Medulla oblongata (tissue), 1 donor: ENCODE measurements at regions not wholly inside any gene's neighbourhood (a gene's known extent, or its start where the extent isn't known, plus 50 kb on each side); places are given as distances from the start of the nearest gene placed in this dataset.

Source experiments
- DNase-seq: peaks from one replicate; pipeline ENCODE4 v3.0.0-alpha.2; 2015; ENCODE audit errors: extremely low spot score

DNA sequence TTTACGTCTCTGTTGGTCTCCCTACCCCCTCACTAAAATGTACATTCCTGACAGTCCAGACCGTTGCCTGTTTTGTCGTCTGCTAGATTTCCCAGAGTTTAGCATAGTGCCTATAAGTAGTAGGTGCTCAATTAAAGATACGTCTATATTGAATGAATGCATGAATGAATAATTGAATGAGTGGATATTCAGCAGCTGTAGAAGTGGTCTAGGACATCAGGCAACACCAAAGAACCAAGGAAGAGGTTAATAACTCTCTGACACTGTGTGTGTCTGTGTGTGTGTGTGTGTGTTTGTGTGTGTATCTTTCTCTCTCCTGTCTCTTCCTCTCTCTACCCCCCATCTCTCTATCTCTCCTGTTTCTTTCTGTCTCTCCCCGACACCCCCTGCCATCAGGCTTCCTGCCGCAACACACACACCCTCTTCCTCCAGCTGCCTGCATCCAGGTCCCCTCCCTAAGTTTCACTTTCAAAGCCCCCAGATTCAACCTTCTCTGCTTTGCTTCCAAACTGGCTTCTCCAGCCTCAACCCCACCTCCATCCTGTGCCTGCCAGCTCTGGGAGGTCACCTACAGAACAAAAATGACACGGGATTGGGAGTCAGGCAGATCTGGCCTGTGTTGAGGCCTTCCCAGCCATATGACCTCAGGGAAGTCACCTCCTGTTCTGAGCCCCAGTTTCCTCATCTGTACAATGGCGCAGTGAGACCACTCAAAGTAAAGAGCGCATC, 119.9 kb upstream of the NCOR2 start:
- DNase-seq = no peak

DNA sequence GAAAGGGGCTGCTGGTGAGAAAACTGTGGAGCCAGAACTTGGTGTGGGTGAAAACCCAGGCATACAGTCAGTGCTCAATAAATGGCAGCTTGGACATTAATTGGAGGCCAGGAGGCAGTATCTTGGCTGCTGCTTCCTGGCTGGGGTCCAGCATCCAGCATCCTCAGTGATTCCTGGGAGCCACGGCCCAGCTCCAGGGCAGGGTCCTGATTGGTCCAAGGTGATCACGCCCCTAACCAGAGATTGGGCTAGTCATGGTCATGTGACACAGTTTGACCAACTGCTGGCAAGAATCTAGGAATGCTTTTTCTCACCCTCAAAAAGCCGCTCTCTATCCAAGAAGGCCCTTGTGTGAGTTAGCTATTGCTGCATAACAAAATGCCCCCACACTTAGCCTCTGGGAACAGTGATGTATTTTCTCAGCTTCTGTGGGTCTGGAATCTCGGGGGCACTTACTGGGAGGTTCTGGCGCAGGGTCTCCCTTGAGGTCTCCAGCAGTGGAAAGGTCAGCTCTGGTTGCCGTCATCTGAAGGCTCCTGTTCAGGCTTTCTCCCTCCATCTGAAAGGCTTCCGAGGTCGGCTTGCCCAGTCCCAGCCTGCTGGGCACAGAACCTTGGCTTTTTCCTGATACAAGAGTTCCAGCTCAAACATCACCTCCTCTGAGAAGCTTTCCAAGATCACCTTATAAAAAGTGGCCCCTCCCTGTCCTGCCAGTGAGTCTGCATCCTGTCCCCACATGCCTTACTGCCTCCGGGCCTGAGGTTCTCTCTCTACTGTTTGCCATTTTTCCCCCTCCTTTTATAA, 119.2 kb upstream of the NCOR2 start:
- no peak for DNase-seq

DNA sequence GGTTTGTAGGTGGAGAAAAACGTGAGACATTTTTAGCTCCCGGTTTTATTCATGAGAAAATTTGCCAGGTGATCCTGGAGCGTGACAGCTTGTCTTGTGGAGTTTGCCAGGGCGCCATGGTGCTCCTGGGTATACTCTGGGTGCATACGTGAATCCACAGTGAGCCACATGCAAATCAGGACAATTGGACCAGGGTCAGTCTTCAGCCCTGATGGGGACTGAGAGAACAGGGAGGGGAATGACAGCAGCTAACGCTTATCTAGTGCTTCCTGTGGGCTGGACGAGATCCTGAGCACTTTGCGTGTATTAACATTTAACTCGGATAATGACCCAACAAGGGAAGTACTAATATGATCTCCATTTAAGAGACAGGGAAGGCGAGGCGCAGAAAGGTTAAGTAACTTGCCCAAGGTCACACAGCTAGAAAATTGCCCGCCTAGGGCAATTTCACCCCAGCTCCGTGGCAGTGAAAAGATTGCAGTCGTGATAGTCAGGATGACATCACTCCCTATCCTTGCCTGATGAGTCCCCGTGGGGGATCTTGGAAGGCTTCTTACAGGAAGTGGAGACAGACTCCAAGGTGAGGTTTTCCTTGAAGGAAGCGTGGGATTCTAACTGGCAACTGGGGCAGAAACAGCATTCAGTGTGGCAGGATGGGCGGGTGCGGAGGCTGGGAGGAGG, 118.4 kb upstream of the NCOR2 start:
- DNase-seq = no peak

- DNase-seq = peak; percentile 79
Measured at GRCh38 chr12:124684971-124685688, 117.7 kb upstream of the NCOR2 start.

GRCh38 chr12:124684496-124684895, 117.1 kb upstream of the NCOR2 start:
- peak; percentile 85 for DNase-seq

DNA sequence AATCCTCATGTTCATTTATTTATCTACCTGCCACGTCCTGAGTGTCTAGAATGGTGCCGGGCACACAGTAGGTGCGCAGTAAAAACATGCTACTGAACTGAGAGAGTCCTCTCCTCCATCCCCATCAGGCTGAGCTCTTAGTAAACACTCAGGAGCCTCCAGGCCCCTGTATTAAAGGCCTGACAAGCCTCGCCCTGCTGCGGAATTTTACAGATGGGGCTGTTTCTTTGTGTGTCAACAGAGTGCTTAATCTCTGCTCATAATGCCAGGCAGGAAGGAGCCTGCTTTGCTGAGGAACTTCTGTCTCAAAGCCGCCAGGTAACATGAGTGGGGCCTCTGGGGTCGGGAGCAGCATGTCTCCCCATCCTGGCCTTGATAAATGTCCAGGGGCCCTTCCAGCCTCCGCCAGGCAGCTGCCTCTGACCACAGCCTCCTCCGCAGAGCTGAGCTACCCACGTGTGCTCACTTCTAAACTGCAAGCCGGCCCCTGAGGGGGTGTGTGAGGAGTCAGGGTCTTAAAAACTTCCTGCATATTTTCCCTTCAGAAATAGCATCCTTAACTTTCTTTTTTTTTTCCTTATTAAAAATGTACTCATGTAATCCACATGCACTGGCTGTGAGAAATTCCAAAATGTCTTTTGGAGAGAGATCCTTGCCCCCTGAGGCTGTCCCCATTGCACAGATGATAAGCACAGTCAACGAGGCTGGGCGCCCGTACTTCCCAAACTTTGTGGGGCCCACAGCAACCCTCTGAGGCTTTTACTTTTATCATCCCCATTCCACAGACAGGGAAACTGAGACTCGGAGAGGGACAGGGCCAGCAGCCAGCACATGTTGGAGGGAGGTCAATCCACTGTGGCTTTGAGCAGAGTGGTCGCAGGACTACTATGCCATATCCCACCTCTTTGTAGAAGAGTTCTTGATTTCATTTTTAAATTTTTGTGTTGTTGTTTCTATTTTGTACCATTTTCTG, 116.0 kb upstream of the NCOR2 start:
- no peak for DNase-seq

DNA sequence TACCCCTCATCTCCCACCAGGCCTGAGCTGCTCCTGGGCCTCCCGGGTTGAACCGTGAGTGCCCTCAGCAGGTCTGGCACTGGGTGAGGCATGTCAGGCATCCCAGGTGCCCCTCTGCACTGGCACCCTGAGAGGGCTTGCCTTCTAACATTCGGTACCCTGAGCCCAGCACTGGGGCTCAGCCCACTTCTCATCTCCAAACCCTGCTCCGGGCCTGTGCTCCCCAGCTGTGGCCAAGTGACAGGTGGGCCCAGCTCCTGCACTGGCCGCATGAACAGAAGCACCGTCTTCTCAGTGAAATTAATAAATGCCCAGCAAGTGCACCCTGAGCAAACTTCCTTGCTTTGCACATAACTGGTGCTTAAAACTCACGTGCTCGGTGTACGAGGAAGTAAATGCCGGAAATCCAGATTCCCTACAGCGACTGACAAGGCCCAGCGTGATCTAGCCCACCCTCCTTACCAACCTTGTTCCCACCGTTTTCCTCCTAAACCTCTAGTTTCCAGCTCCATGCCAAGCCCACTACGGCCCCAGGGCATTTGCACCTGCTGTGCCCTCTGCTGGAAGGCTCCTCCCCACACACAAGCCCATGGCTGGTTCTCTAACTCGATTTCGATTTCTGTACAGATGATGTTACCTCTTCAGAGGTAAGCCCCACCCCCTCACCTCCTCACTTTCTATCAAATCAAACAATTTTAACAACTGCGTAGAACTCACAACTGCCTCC, 115.2 kb upstream of the NCOR2 start:
- no peak for DNase-seq

DNA sequence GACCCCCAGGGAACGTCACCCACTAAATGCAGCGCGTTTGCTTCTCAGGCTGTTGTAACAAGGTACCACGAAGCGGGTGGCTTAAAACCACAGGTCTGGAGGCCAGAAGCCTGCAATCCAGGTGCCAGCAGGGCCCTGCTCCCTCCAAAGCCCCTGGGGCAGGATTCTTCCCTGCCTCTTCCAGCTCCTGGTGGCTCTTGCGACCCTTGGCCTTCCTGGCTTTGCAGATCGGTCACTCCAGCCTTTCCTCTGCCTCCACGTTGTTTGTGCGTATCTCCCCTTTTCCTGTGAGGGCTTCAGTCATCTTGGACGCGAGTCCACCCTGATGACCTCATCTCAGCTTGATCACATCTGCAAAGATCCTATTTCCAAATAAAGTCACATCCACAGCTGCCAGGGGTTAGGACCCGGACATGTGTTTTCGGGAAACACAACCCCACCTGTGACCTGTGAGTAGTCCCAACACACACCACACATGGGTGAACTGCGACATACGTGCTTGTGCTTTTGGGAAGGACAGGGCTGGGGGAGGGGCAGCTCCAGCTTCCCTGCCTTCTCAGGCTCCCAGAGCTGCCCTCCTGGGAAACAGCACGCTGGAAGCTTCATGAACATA, 114.5 kb upstream of the NCOR2 start:
- DNase-seq = no peak

GRCh38 chr12:124680863-124681778, 113.7 kb upstream of the NCOR2 start:
- peak; percentile 68 for DNase-seq

DNA sequence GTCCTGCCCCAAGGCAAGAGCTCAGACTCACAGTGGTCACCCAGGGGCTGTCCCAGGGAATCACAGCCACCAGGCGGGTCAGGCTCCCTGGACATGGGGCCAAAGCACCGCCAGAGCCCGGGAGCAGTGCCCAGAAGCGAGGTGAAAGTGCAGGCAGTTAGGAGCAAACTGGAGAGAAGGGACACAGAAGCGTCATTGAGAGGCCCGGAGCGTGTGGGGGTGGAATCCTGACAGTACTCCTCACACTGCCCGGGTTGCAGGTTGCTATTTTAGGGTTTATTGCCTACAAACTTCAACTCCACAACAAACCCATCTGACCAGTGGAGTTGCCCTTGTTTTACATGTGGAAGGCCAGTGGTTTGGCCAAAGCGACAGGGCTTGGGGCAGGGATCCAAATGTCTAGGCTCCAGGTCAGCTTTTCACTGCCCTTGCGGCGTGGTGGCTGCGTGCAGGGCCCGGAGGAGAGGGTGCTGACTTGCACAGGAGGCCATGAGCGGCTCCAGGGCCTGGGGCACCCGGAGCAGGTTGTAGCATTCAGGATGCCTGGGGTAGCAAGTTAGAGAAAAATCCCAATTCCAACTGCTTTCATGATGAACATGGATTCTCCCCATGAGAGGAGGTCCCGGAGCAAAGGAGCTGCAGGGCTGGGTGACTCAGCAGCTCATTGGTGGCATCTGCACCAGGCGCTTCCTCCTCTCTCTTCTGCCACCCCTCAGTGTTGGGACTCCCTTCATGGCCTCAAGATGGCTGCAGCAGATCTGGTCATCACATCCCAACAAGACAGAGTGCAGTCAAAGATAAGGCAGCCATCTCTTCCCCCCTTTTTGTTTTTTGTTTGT, 112.3 kb upstream of the NCOR2 start:
- peak; percentile 90 for DNase-seq

- no peak for DNase-seq
Measured at GRCh38 chr12:124679047-124679446, 111.6 kb upstream of the NCOR2 start.

GRCh38 chr12:124678421-124678893, 111.0 kb upstream of the NCOR2 start:
- no peak for DNase-seq

- DNase-seq = no peak
Measured at GRCh38 chr12:124677552-124678356, 110.3 kb upstream of the NCOR2 start.

GRCh38 chr12:124676714-124677462, 109.5 kb upstream of the NCOR2 start:
- DNase-seq = no peak

DNA sequence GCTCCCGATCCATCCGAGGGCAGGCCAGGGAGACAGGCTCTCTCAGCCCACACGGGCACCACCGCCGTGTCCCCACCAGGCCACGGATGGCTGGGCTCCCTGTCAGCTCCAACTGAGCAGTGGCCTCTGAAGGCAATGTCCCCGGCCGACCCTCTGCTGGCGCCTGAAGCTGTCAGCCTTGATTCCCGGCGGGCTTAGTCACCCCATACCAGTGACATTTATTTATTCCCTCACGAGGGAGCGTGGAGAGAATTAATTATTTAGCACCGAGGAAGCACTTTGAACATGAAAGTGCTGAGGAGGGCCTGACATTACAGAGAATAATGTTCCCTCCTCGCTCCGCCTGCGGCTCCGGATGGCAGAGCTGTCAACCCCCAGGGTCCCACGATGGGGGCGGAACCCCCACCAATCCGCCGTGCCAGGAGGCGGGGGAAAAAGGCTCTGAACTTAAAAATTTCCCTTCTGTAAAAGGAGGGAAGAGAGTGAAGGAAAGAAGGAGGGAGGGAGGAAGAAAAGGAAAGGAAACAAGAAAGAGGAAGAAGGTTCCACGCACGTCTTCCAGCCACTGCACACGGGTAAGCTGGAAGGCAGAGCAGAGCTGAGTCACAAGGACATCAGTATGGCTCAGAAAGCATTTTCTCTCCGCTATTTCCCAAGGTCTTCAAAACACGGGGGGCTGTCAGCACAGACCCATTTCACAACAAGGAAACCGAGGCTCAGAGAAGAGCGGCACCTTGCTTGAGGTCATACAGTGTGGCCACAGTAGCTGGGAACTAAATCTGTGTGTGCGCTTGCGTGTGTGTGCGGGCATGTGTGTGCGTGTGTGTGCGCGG, 108.7 kb upstream of the NCOR2 start:
- peak; percentile 66 for DNase-seq
